MM.1S (cell line): ENCODE measurements at regions not wholly inside any gene's neighbourhood (a gene's known extent, or its start where the extent isn't known, plus 50 kb on each side); places are given as distances from the start of the nearest gene placed in this dataset.

Experiments
- DNase-seq: peaks from one replicate; pipeline ENCODE4 v3.0.0-alpha.2; 2015
- H2AFZ ChIP-seq: fragments of 300-600 bp; sonication (generic); 2 replicates; pipeline ENCODE4 v1.6.0; 2016; ENCODE audit warnings: antibody characterized with exemption, low read length
- H3F3A ChIP-seq: fragments of 300-600 bp; sonication (generic); 2 replicates; pipeline ENCODE4 v1.6.1; 2016; ENCODE audit warnings: mild to moderate bottlenecking, antibody characterized with exemption, low read length, moderate library complexity, mixed read lengths; ENCODE audit not compliant: insufficient read depth
- H3K27ac ChIP-seq: fragments of 300-600 bp; sonication (generic); 2 replicates; pipeline ENCODE4 v1.5.1; 2016; ENCODE audit warnings: mild to moderate bottlenecking, low read length
- H3K27me3 ChIP-seq: fragments of 300-600 bp; sonication (generic); replicated peaks from 2 replicates; pipeline ENCODE4 v1.6.0; 2016; ENCODE audit warnings: low read length; ENCODE audit not compliant: insufficient read depth
- H3K36me3 ChIP-seq: fragments of 300-600 bp; sonication (generic); replicated peaks from 2 replicates; pipeline ENCODE4 v1.6.1; 2016; ENCODE audit warnings: mild to moderate bottlenecking, low read length, mixed read lengths; ENCODE audit not compliant: insufficient read depth
- H3K4me1 ChIP-seq: fragments of 300-600 bp; sonication (generic); 2 replicates; pipeline ENCODE4 v1.6.1; 2016; ENCODE audit warnings: low read length, mixed read lengths
- H3K4me2 ChIP-seq: fragments of 300-600 bp; sonication (generic); 2 replicates; pipeline ENCODE4 v1.6.0; 2016; ENCODE audit warnings: low read depth, low read length
- H3K4me3 ChIP-seq: fragments of 300-600 bp; sonication (generic); 2 replicates; pipeline ENCODE4 v1.5.1; 2016; ENCODE audit warnings: low read length, mixed read lengths
- H3K79me2 ChIP-seq: fragments of 300-600 bp; sonication (generic); 2 replicates; pipeline ENCODE4 v1.6.1; 2016; ENCODE audit warnings: mixed run types, low read length, mixed read lengths
- H3K9ac ChIP-seq: fragments of 300-600 bp; sonication (generic); 2 replicates; pipeline ENCODE4 v1.6.1; 2016; ENCODE audit warnings: low read length, mixed read lengths
- H3K9me2 ChIP-seq: fragments of 300-600 bp; sonication (generic); replicated peaks from 2 replicates; pipeline ENCODE4 v1.6.1; 2016; ENCODE audit warnings: mild to moderate bottlenecking, low read length, mixed read lengths; ENCODE audit not compliant: insufficient read depth
- H3K9me3 ChIP-seq: fragments of 300-600 bp; sonication (generic); replicated peaks from 2 replicates; pipeline ENCODE4 v1.6.1; 2016; ENCODE audit warnings: mild to moderate bottlenecking, low read length, mixed read lengths; ENCODE audit not compliant: insufficient read depth
- H4K20me1 ChIP-seq: fragments of 300-600 bp; sonication (generic); 2 replicates; pipeline ENCODE4 v1.6.1; 2016; ENCODE audit warnings: mild to moderate bottlenecking, low read length, moderate library complexity, mixed read lengths; ENCODE audit not compliant: insufficient read depth
- EZH2 ChIP-seq: fragments of 300-600 bp; sonication (generic); optimal IDR thresholded peaks from 2 replicates; pipeline ENCODE3; 2017; ENCODE audit warnings: low read depth, mild to moderate bottlenecking, antibody characterized with exemption, low read length, mixed read lengths
- EZH2phosphoT487 ChIP-seq: fragments of 300-600 bp; sonication (generic); IDR thresholded peaks from 2 replicates; pipeline ENCODE4 v1.6.1; 2018; ENCODE audit warnings: antibody characterized with exemption, low read length
- TF ChIP-seq, protein P1 (sequence below): fragments of 300-600 bp; sonication (generic); IDR thresholded peaks from 2 replicates; pipeline ENCODE4 v1.5.1; 2016; ENCODE audit warnings: antibody characterized with exemption, low read length, mixed read lengths

GRCh38 chr9:134546746-134547145 is 94.9 kb upstream of the COL5A1 start:
- Histone ChIP-seq H3K79me2 (no peaks in the 10 kb centered on the region), H3K9ac (no peak overlapping the region), H3K36me3 (no peaks in the 10 kb centered on the region), H3K9me2 (no peaks in the 10 kb centered on the region), H3K27me3 (peaks cover 93% of the 10 kb centered on the region), H3K9me3 (no peaks in the 10 kb centered on the region), H2AFZ (no peak overlapping the region), H3F3A (no peaks in the 10 kb centered on the region), H3K27ac (no peak overlapping the region), H3K4me1 (no peaks in the 10 kb centered on the region), H3K4me2 (no peak overlapping the region), H4K20me1 (no peaks in the 10 kb centered on the region), H3K4me3 (no peak overlapping the region)
- no peak for DNase-seq
- TF ChIP-seq EZH2: peak; percentile 25
- TF ChIP-seq, protein P1, sequence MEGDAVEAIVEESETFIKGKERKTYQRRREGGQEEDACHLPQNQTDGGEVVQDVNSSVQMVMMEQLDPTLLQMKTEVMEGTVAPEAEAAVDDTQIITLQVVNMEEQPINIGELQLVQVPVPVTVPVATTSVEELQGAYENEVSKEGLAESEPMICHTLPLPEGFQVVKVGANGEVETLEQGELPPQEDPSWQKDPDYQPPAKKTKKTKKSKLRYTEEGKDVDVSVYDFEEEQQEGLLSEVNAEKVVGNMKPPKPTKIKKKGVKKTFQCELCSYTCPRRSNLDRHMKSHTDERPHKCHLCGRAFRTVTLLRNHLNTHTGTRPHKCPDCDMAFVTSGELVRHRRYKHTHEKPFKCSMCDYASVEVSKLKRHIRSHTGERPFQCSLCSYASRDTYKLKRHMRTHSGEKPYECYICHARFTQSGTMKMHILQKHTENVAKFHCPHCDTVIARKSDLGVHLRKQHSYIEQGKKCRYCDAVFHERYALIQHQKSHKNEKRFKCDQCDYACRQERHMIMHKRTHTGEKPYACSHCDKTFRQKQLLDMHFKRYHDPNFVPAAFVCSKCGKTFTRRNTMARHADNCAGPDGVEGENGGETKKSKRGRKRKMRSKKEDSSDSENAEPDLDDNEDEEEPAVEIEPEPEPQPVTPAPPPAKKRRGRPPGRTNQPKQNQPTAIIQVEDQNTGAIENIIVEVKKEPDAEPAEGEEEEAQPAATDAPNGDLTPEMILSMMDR: no peak

DNA sequence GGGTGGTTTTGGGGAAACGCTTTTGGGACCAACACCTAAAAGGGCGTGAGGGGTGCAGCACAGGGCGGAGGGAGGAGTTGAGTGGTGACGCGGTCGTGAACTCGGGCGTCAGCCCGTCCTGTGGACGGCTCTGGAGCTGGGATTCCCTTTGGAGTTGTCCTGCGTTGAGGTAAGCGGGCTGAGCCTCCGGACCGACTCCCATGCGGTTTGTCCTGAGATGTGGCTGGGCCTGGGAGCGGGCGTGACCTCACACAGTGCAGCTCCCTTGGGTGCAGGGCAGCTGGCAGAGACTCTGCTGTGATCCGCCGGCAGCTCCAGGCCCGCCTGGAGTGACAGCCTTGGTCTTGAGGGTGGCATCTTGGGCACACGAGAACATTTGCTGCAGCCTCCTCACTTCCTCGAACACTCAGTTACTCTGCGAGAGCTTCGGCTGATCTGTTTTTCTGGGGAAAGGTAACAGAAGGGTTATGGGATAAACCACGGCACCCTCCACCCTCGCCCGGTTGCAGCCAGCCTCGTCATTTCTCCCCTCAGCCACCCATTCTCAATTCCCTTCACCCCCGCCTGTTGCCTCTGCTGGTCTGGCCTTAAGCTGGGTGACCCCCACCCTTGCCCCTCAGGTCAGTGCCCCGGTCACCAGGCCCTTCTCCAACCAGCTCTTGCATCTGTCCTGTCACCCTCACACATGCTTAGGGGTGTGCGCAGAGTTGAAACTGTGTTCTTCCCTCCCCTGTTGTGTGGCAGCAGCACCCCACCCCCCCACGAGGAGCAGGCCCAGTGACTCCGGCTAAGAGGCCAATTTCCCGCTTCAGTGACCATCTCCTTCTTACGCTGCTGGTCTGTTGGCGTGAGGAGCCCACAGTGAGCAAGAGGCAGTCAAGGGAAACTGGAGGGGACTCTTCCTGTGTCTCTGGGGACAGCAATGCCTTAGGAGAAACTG is 94.2 kb upstream of the COL5A1 start:
- Histone ChIP-seq H3K27ac (no peak overlapping the region), H3K79me2 (no peaks in the 10 kb centered on the region), H3K27me3 (peaks cover 93% of the 10 kb centered on the region), H3K9me2 (no peaks in the 10 kb centered on the region), H2AFZ (no peak overlapping the region), H3K4me3 (no peak overlapping the region), H3K9ac (no peak overlapping the region), H3K4me2 (no peak overlapping the region), H4K20me1 (no peaks in the 10 kb centered on the region), H3K4me1 (no peaks in the 10 kb centered on the region), H3K9me3 (no peaks in the 10 kb centered on the region), H3K36me3 (no peaks in the 10 kb centered on the region), H3F3A (no peaks in the 10 kb centered on the region)
- TF ChIP-seq, protein P1: no peak
- TF ChIP-seq EZH2 (no peak), EZH2phosphoT487 (no peak)
- DNase-seq: no peak

GRCh38 chr9:134548185-134548584 is 93.4 kb upstream of the COL5A1 start:
- no peaks in the 10 kb centered on the region for H3K36me3 ChIP-seq
- H4K20me1 ChIP-seq: no peaks in the 10 kb centered on the region
- no peaks in the 10 kb centered on the region for H3F3A ChIP-seq
- H2AFZ ChIP-seq: no peak overlapping the region
- no peak for DNase-seq
- H3K4me3 ChIP-seq: no peak overlapping the region
- H3K9me2 ChIP-seq: no peaks in the 10 kb centered on the region
- H3K9ac ChIP-seq: no peak overlapping the region
- H3K27me3 ChIP-seq: peaks cover 93% of the 10 kb centered on the region
- H3K4me2 ChIP-seq: no peak overlapping the region
- no peak overlapping the region for H3K27ac ChIP-seq
- TF ChIP-seq EZH2phosphoT487 (no peak), EZH2 (no peak)
- TF ChIP-seq, protein P1: no peak
- H3K79me2 ChIP-seq: no peaks in the 10 kb centered on the region
- H3K9me3 ChIP-seq: no peaks in the 10 kb centered on the region
- H3K4me1 ChIP-seq: no peaks in the 10 kb centered on the region
